Fibroblast of peridontal ligament (primary cell): ENCODE measurements at regions not wholly inside any gene's neighbourhood (a gene's known extent, or its start where the extent isn't known, plus 50 kb on each side); places are given as distances from the start of the nearest gene placed in this dataset.
"Not testable (repeated sequence)": the region's sequence is repeated elsewhere in the genome, so short reads cannot be mapped to it uniquely, and the experiment has no call there.

ENCODE experiments used
- DNase-seq: peaks from one replicate; pipeline ENCODE4 v3.0.0-alpha.2; 2010; ENCODE audit errors: extremely low read depth

- no peak for DNase-seq
Observed at GRCh38 chr1:10911490-10912166, 100.8 kb upstream of the TARDBP start.

- DNase-seq = no peak
Observed at GRCh38 chr1:10912441-10912840, 100.0 kb upstream of the TARDBP start.

GRCh38 chr1:10914056-10914455 lies 98.4 kb upstream of the TARDBP start:
- no peak for DNase-seq

- no peak for DNase-seq
Observed at GRCh38 chr1:10915594-10915993, 96.9 kb upstream of the TARDBP start.

GRCh38 chr1:10916311-10916710 lies 96.1 kb upstream of the TARDBP start:
- DNase-seq = no peak

GRCh38 chr1:10916991-10917390 lies 95.5 kb upstream of the TARDBP start:
- DNase-seq = no peak

- DNase-seq = no peak
Observed at GRCh38 chr1:10917513-10918454, 94.7 kb upstream of the TARDBP start.

- DNase-seq = peak; percentile 82
Observed at GRCh38 chr1:10918531-10918930, 93.9 kb upstream of the TARDBP start.

GRCh38 chr1:10920063-10920626 lies 92.3 kb upstream of the TARDBP start:
- DNase-seq = no peak

- not testable (repeated sequence) for DNase-seq
Observed at GRCh38 chr1:10922315-10923060, 90.0 kb upstream of the TARDBP start.

- no peak for DNase-seq
Observed at GRCh38 chr1:10924030-10924429, 88.4 kb upstream of the TARDBP start.

GRCh38 chr1:10928654-10929053 lies 83.8 kb upstream of the TARDBP start:
- DNase-seq = no peak

- no peak for DNase-seq
Observed at GRCh38 chr1:10932088-10932487, 80.4 kb upstream of the TARDBP start.

- no peak for DNase-seq
Observed at GRCh38 chr1:10934150-10934818, 78.2 kb upstream of the TARDBP start.

GRCh38 chr1:10935246-10935645 lies 77.2 kb upstream of the TARDBP start:
- no peak for DNase-seq

- no peak for DNase-seq
Observed at GRCh38 chr1:10935724-10936123, 76.7 kb upstream of the TARDBP start.

- DNase-seq = no peak
Observed at GRCh38 chr1:10936998-10937901, 75.2 kb upstream of the TARDBP start.

GRCh38 chr1:10938741-10939417 lies 73.6 kb upstream of the TARDBP start:
- DNase-seq = no peak

GRCh38 chr1:10939654-10940450 lies 72.6 kb upstream of the TARDBP start:
- DNase-seq = peak; percentile 14
